Calu3 (cell line): ENCODE measurements at regions not wholly inside any gene's neighbourhood (a gene's known extent, or its start where the extent isn't known, plus 50 kb on each side); places are given as distances from the start of the nearest gene placed in this dataset.

Experiments used
- BruUV-seq: library from RNA; stranded (reverse); fragments of 400-500 nt; replicated peaks from 2 replicates; lab custom pipeline; 2021; lab: Mats Ljungman, UMichigan
- CTCF ChIA-PET: fragments of 300-600 bp; sonication (Branson Sonifier 250); formaldehyde crosslinking; loops from one replicate; lab custom pipeline; 2022; ENCODE audit warnings: antibody characterized with exemption; lab: Charles Lee
- DNase-seq: peaks from one replicate; pipeline ENCODE4 v3.0.0; 2022
- H3K27ac Mint-ChIP-seq: one replicate; pipeline ENCODE4 v1.8.0; 2022; ENCODE audit warnings: mixed read lengths; ENCODE audit not compliant: unreplicated experiment
- H3K27me3 Mint-ChIP-seq: one replicate; pipeline ENCODE4 v1.8.0; 2022; ENCODE audit warnings: mixed read lengths; ENCODE audit not compliant: unreplicated experiment
- H3K36me3 Mint-ChIP-seq: one replicate; pipeline ENCODE4 v1.8.0; 2022; ENCODE audit warnings: mild to moderate bottlenecking, moderate library complexity, mixed read lengths; ENCODE audit not compliant: insufficient read depth, unreplicated experiment
- H3K4me1 Mint-ChIP-seq: one replicate; pipeline ENCODE4 v1.8.0; 2022; ENCODE audit warnings: mild to moderate bottlenecking, low read depth, mixed read lengths; ENCODE audit not compliant: unreplicated experiment
- H3K4me3 Mint-ChIP-seq: one replicate; pipeline ENCODE4 v1.8.0; 2022; ENCODE audit warnings: mild to moderate bottlenecking, low read depth, moderate library complexity, mixed read lengths; ENCODE audit not compliant: unreplicated experiment
- H3K9me3 Mint-ChIP-seq: one replicate; pipeline ENCODE4 v1.8.0; 2022; ENCODE audit warnings: low read depth, mixed read lengths; ENCODE audit not compliant: unreplicated experiment
- CTCF ChIP-seq: fragments of 200-600 bp; IDR thresholded peaks from one replicate; pipeline ENCODE4 v1.8.0; 2022; ENCODE audit warnings: antibody characterized with exemption; ENCODE audit not compliant: unreplicated experiment
- intact Hi-C: fragments of 100-400 bp; cut with micrococcal nuclease; formaldehyde crosslinking; loops from one replicate; pipeline ENCODE4 v1.10.0; 2022; ENCODE audit not compliant: unreplicated experiment

- H3K9me3 Mint-ChIP-seq: peaks cover 2% of the 10 kb centered on the region
- CTCF ChIA-PET: no interaction called here
- BruUV-seq: no TSS peak
- H3K27ac Mint-ChIP-seq: no peak overlapping the region
- no peaks in the 10 kb centered on the region for H3K4me1 Mint-ChIP-seq
- no peak for DNase-seq
- no peak overlapping the region for H3K4me3 Mint-ChIP-seq
- H3K27me3 Mint-ChIP-seq: peaks cover 26% of the 10 kb centered on the region
- TF ChIP-seq CTCF: no peak
- no peaks in the 10 kb centered on the region for H3K36me3 Mint-ChIP-seq
- intact Hi-C loops: no loop called here
Measured at GRCh38 chr2:129894616-129895015, 84.8 kb upstream of the RAB6C start.

DNA sequence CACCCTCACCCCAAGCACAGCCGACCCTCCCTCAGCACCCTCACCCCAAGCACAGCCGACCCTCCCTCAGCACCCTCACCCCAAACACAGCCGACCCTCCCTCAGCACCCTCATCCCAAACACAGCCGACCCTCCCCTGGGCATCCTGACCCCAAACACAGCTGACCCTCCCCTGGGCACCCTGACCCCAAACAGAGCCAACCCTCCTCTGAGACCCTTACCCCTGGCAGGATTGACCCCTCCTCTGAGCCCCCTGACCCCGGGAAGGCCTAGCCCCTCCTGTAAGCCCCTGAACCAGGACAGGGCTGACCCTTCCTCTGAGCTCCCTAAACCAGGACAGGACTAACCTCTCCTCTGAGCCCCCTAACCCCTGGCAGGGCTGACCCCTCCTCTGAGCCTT lies 84.4 kb upstream of the RAB6C start:
- intact Hi-C loops: no loop called here
- Mint-ChIP-seq H3K36me3 (no peaks in the 10 kb centered on the region), H3K9me3 (peaks cover 2% of the 10 kb centered on the region), H3K4me3 (no peak overlapping the region), H3K27ac (no peak overlapping the region), H3K4me1 (no peaks in the 10 kb centered on the region), H3K27me3 (peaks cover 21% of the 10 kb centered on the region)
- DNase-seq: no peak
- TF ChIP-seq CTCF: no peak
- BruUV-seq: no TSS peak
- CTCF ChIA-PET: no interaction called here

- Mint-ChIP-seq H3K27ac (no peak overlapping the region), H3K9me3 (peaks cover 2% of the 10 kb centered on the region), H3K27me3 (peaks cover 16% of the 10 kb centered on the region), H3K4me3 (no peak overlapping the region), H3K4me1 (no peaks in the 10 kb centered on the region), H3K36me3 (no peaks in the 10 kb centered on the region)
- no TSS peak for BruUV-seq
- TF ChIP-seq CTCF: no peak
- CTCF ChIA-PET: no interaction called here
- DNase-seq: no peak
- intact Hi-C loops: no loop called here
Measured at GRCh38 chr2:129895526-129896082, 83.9 kb upstream of the RAB6C start.

DNA sequence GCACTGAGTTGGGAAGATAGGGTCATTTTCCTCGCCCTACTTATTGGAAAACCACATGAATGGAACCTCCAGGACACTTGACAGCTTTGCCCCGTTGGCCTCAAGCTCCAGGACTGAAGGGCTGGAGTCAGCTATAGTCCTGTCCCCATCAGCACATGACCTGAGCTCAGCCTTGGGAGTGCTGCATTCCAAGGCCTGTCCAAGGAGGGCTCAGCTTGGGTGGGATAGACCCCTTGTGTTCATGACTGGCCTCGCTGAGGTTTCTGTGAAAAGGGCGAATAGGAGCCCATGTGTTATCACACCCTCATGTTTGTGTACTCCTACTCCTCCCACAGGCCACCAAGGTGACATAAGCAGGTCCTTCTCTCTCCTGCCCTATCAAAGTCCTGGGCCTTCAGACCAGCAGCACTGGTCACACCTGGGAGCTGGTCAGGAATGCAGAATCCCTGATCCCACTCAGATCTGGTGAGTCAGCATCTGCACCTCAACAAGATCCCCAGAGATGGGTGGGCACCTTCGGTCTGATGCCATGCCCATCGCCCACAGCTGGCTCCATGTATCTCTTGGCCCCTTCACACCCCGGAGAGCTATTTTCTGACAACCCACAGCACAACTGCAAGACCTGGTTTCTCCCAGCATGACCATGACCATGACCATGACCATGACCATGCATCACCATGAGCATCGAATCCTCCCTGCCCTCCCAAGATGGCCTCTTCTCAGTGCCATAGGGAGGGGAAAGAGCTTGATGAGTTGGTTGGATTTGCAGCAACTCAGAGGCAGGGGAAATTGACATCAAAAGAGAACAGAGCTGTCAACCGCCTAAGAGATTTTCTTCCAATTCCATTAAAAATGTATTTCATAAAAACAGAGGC lies 83.0 kb upstream of the RAB6C start:
- DNase-seq: no peak
- CTCF ChIA-PET: no interaction called here
- Mint-ChIP-seq H3K4me1 (no peaks in the 10 kb centered on the region), H3K4me3 (no peak overlapping the region), H3K36me3 (no peaks in the 10 kb centered on the region), H3K9me3 (peaks cover 2% of the 10 kb centered on the region), H3K27me3 (peaks cover 13% of the 10 kb centered on the region), H3K27ac (no peak overlapping the region)
- intact Hi-C loops: no loop called here
- TF ChIP-seq CTCF: no peak
- BruUV-seq: no TSS peak
